Stimulated activated CD4-positive, alpha-beta T cell treated with anti-CD3 and anti-CD28 coated beads, TNF-alpha, amount 100 ng/mL, for 24 hours (primary cell): ENCODE measurements at regions not wholly inside any gene's neighbourhood (a gene's known extent, or its start where the extent isn't known, plus 50 kb on each side); places are given as distances from the start of the nearest gene placed in this dataset.
"Not testable (repeated sequence)": the region's sequence is repeated elsewhere in the genome, so short reads cannot be mapped to it uniquely, and the experiment has no call there.

Source experiments
- DNase-seq, 3 experiments: peaks; one replicate each; pipeline ENCODE4 v3.0.0-alpha.2; 2020; ENCODE audit warnings: low read depth in 3 of 3

GRCh38 chrX:5702890-5703289, 525.8 kb downstream of the NLGN4X start:
- no peak for DNase-seq

GRCh38 chrX:5695971-5696370, 532.7 kb downstream of the NLGN4X start:
- no peak for DNase-seq

- DNase-seq = no peak
These were observed 544.7 kb downstream of the NLGN4X start for GRCh38 chrX:5683996-5684395.

- DNase-seq = no peak
These were observed 547.5 kb downstream of the NLGN4X start for GRCh38 chrX:5681159-5681558.

- no peak for DNase-seq
These were observed 554.6 kb downstream of the NLGN4X start for GRCh38 chrX:5674036-5674435.

GRCh38 chrX:5672099-5672498, 556.6 kb downstream of the NLGN4X start:
- no peak for DNase-seq

GRCh38 chrX:5666689-5667088, 562.0 kb downstream of the NLGN4X start:
- not testable (repeated sequence) for DNase-seq

GRCh38 chrX:5656544-5656943, 572.1 kb downstream of the NLGN4X start:
- no peak for DNase-seq

- no peak for DNase-seq
These were observed 577.8 kb downstream of the NLGN4X start for GRCh38 chrX:5650904-5651303.

- DNase-seq = no peak
These were observed 579.6 kb downstream of the NLGN4X start for GRCh38 chrX:5648941-5649568.

- no peak for DNase-seq
These were observed 581.8 kb downstream of the NLGN4X start for GRCh38 chrX:5646818-5647217.

GRCh38 chrX:5644776-5645175, 583.9 kb downstream of the NLGN4X start:
- DNase-seq = no peak

GRCh38 chrX:5640071-5640470, 588.6 kb downstream of the NLGN4X start:
- no peak for DNase-seq

GRCh38 chrX:5638572-5638971, 590.1 kb downstream of the NLGN4X start:
- no peak for DNase-seq

GRCh38 chrX:5632887-5633286, 595.8 kb downstream of the NLGN4X start:
- DNase-seq = no peak

- no peak for DNase-seq
These were observed 596.5 kb downstream of the NLGN4X start for GRCh38 chrX:5632061-5632614.

GRCh38 chrX:5617666-5618065, 611.0 kb downstream of the NLGN4X start:
- no peak for DNase-seq

GRCh38 chrX:5595570-5595969, 633.1 kb downstream of the NLGN4X start:
- DNase-seq = no peak

- no peak for DNase-seq
These were observed 641.9 kb downstream of the NLGN4X start for GRCh38 chrX:5586726-5587125.

- no peak for DNase-seq
These were observed 653.3 kb downstream of the NLGN4X start for GRCh38 chrX:5575407-5575806.

- no peak for DNase-seq
These were observed 659.7 kb downstream of the NLGN4X start for GRCh38 chrX:5568934-5569333.

GRCh38 chrX:5559386-5559785, 669.3 kb downstream of the NLGN4X start:
- DNase-seq = no peak

GRCh38 chrX:5549512-5549911, 679.2 kb downstream of the NLGN4X start:
- no peak for DNase-seq

- DNase-seq = no peak
These were observed 691.6 kb downstream of the NLGN4X start for GRCh38 chrX:5537098-5537497.
